Non-pigmented ciliary epithelial cell (primary cell): ENCODE measurements at regions not wholly inside any gene's neighbourhood (a gene's known extent, or its start where the extent isn't known, plus 50 kb on each side); places are given as distances from the start of the nearest gene placed in this dataset.

ENCODE experiments used
- DNase-seq: peaks from one replicate; pipeline ENCODE4 v3.0.0-alpha.2; 2010; ENCODE audit warnings: low read depth

DNA sequence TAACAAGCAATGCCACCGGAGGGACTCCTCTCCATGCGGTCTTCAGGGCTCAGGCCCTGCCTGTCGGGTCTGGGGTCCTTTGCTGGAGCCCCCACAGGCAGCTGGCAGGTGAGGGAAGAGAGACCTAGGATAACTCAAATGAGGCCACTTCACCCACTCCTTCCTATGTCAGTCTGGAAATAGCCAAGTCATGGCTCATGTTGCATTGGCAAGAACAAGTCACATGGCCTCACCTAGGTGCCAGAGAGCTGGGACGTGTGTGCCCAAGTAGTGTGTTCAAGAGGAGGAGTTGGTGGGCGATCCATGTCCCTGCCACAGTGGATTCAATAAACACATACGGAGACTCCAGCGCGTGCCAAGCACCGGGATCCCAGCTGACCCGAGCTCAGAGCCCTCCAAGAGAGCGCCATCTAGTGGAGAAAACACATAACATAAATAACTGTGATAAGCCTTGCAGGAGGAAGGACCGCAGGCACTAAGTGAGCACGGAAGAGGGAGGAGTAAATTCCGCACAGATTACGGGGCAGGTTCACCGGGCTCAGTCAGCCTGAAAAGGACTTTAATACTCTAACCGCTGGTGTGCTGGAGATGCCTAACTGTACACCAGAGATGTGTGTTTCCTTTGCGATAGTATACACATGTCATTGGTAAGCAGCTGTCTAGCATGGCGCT lies 580.8 kb downstream of the CCDC171 start:
- DNase-seq = no peak

- DNase-seq = no peak
Measured at GRCh38 chr9:16134351-16134750, 581.5 kb downstream of the CCDC171 start.

DNA sequence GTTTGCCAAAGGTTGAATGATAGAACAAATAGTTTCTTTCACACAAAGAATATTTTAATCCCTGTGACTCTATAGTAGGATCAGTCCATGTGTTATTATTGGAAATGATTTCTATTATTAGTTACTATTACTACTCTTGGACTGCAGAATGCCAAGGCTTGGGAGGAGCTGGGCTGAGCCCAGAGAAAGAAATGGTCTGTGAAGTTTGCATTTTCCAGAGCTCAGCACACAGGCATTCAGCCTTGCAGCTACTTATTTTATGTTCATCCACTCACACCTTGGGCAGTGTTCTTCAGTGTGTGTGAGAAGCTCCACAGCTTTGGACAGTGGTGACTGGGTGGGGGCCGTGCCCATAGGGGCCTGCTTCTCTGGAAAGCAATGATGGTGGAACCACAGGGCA lies 583.1 kb downstream of the CCDC171 start:
- DNase-seq = no peak

DNA sequence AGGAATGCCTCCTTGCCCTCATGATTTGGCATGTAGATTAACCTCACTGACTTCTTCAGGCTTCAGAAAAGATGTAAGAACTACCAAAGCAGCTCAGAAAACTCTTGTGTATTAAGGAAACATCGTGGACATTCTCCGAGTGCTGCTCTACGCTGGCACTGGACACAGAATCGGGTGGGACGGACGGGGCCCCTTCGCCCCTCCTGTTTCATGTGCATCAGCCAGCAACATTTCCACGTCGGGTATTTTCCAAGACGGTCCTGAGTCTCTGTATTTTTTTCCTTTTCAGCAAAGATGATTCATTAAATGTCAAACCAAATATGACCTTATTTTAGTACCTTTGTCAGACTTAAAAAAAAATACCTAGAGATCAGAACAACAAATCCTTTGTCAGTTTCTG lies 583.6 kb downstream of the CCDC171 start:
- no peak for DNase-seq

- DNase-seq = no peak
Measured at GRCh38 chr9:16136961-16137360, 584.1 kb downstream of the CCDC171 start.

DNA sequence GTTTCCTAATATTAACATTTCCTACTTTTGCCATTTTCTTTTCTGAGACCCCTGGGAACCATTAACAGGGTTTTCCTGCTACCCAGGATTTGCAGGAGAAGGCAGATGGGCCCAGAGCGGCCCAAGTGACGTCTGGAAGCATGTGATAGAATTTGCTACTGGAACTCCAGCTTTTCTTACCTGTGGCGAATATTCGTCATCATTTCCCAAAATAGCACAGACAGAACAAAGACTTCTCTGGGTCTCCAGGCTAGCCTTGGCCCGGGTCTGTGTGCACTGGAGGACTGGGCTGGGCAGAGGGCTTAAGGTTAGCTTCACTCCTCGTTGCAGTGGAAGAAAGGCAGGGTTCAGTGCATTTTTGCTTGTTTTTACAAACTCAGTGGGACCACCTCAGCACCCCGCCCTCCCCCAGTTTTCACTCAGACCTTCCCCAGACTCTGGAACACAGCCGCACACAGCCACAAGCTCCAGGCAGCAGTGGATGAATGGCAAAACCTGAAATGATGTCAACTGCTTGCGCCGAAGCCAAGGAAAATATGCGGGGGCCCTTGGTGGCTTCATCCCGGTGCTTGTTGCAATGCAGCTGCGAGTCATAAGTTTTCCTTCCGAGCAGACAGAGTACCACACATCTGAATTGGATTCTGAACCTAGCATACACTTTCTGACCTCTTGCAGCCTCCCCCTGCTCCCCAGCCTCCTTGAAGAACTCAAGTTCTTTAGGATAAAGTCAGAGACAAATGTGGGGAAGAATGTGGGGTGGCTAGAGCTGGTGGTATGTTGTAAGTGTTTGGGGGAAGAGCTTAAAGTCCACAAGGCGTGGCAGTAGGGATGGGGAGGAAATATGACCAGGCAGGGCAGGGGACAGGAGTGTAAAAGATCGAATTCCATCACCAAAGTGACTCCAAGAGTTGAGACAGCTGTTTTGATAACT lies 586.0 kb downstream of the CCDC171 start:
- peak; percentile 84 for DNase-seq

- DNase-seq = no peak
Measured at GRCh38 chr9:16139774-16140173, 586.9 kb downstream of the CCDC171 start.

GRCh38 chr9:16143310-16143709 lies 590.5 kb downstream of the CCDC171 start:
- no peak for DNase-seq

DNA sequence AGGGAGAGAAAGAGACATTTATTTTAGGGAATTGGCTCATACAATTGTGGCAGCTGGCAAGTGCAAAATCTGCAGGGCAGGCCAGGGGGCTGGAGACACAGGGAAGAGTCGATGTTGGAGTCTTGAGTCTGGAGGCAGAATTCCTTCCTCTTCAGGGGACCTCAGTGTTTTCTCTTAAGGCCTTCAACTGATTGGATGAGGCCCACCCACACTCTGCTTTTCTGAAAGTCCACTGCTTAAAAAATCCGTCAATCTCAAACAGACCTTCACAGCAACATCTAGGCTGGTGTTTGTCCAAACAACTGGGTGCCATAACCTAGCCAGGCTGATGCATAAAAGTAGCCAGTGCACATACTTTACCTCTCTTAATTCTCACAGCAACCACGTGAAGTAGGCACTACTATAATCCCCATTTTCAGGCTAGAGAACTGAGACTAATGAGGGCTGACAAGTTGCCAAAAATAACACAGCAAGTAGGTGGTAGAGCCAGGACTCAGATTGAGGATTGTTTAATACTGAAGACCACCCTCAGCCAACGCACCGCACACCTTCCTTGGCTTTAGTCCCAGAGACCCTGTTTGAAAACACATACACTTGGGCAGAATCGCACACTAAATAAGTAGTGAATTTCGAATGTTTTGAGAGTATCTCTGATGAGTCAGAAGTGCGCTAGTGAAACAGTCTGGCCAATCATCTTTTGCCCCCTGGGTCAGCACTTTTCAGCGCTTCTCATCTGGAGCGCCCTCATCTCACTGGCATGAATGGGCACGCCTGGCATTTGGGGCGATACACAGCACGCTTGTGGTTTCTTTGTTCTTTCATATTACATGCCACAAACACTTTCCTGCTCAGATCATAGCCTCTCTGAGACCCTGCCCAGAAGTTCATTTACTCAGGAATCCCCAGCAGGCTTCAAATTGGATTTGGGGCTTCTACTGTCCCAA lies 591.4 kb downstream of the CCDC171 start:
- no peak for DNase-seq

GRCh38 chr9:16145196-16145950 lies 592.5 kb downstream of the CCDC171 start:
- no peak for DNase-seq

GRCh38 chr9:16147726-16148125 lies 594.9 kb downstream of the CCDC171 start:
- DNase-seq = no peak

GRCh38 chr9:16150501-16150900 lies 597.7 kb downstream of the CCDC171 start:
- DNase-seq = no peak

- DNase-seq = no peak
Measured at GRCh38 chr9:16150938-16151650, 598.3 kb downstream of the CCDC171 start.

- DNase-seq = no peak
Measured at GRCh38 chr9:16152276-16153101, 599.6 kb downstream of the CCDC171 start.

- no peak for DNase-seq
Measured at GRCh38 chr9:16153221-16153620, 600.4 kb downstream of the CCDC171 start.

GRCh38 chr9:16153741-16154140 lies 600.9 kb downstream of the CCDC171 start:
- DNase-seq = no peak

DNA sequence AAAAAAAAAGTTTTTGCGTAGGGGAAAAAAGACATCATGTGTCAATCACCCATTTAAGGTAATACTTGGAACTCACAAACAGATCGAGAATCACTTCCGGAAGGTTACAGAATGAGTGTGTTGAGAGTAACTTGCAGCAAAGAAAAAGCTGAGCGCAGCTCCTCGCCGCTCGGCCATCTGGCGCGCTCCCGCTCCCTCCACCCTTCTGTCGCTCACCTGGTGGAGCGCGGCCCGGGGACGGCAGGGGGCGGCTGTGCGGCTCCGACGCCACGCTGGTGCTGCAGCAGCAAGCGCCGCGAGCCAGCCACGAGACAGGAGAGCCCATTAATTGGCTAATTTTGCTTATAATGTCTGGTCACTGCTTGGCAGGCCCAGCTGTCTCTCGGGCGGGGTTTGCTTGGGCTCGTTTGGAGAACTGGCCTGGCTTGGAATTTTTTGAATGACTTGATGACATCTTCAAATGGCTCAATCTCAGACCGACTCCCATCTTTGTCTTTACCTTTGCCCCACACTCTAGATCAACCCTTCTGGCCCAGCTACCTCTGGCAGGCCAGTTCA lies 601.8 kb downstream of the CCDC171 start:
- DNase-seq = no peak

- no peak for DNase-seq
Measured at GRCh38 chr9:16155878-16156277, 603.0 kb downstream of the CCDC171 start.

GRCh38 chr9:16157216-16157615 lies 604.4 kb downstream of the CCDC171 start:
- DNase-seq = no peak

GRCh38 chr9:16157651-16158050 lies 604.8 kb downstream of the CCDC171 start:
- no peak for DNase-seq
